SK-N-SH (cell line): ENCODE measurements at regions not wholly inside any gene's neighbourhood (a gene's known extent, or its start where the extent isn't known, plus 50 kb on each side); places are given as distances from the start of the nearest gene placed in this dataset.

ENCODE experiments used
- FOXJ3 ChIP-seq: sonication (generic); formaldehyde crosslinking; IDR thresholded peaks from 2 replicates; pipeline ENCODE4 v1.5.1; 2020; ENCODE audit warnings: mild to moderate bottlenecking, missing genetic modification reagents
- JUND ChIP-seq: IDR thresholded peaks from 2 replicates; pipeline ENCODE4 v1.4.0; 2012
- MAX ChIP-seq: IDR thresholded peaks from 2 replicates; pipeline ENCODE4 v1.4.0; 2012; ENCODE audit warnings: low read depth
- POLR2AphosphoS5 ChIP-seq: IDR thresholded peaks from 2 replicates; pipeline ENCODE4 v1.6.1; 2012; ENCODE audit warnings: low read depth, low read length
- RFX5 ChIP-seq: IDR thresholded peaks from 2 replicates; pipeline ENCODE4 v1.6.1; 2012; ENCODE audit warnings: mild to moderate bottlenecking, improper control_type of control experiment, low read length
- SIN3A ChIP-seq: IDR thresholded peaks from 2 replicates; pipeline ENCODE4 v1.6.1; 2012; ENCODE audit warnings: low read depth, mild to moderate bottlenecking, low read length, moderate library complexity, borderline replicate concordance
- YY1 ChIP-seq: IDR thresholded peaks from 2 replicates; pipeline ENCODE4 v1.4.0; 2012; ENCODE audit warnings: low read depth, mild to moderate bottlenecking

- TF ChIP-seq FOXJ3 (CRISPR knock-in tag) (no peak), MAX (no peak), POLR2AphosphoS5 (no peak), RFX5 (no peak), JUND (no peak), SIN3A (no peak), YY1 (no peak)
Observed at GRCh38 chr4:159767406-159767805, 664.5 kb downstream of the RAPGEF2 start.
